Bronchial epithelial cell (primary cell): ENCODE measurements at regions not wholly inside any gene's neighbourhood (a gene's known extent, or its start where the extent isn't known, plus 50 kb on each side); places are given as distances from the start of the nearest gene placed in this dataset.

ENCODE experiments used
- DNase-seq: peaks from one replicate; pipeline ENCODE4 v3.0.0-alpha.2; 2010; ENCODE audit warnings: low read depth
- FAIRE-seq: peaks from 2 replicates; lab custom pipeline; 2011; peaks lifted over from hg19 to GRCh38; lab: Jason Lieb, UNC
- H3K27me3 ChIP-seq: 2 replicates; pipeline ENCODE4 v1.5.1; 2011; ENCODE audit warnings: low read length; ENCODE audit not compliant: control insufficient read depth, insufficient read depth
- H3K36me3 ChIP-seq: 2 replicates; pipeline ENCODE4 v1.5.1; 2011; ENCODE audit warnings: low read length; ENCODE audit not compliant: control insufficient read depth, insufficient read depth
- H3K4me3 ChIP-seq: 2 replicates; pipeline ENCODE4 v1.5.1; 2011; ENCODE audit warnings: mild to moderate bottlenecking, low read depth, low read length, control low read depth
- TF ChIP-seq, protein P1 (sequence below): IDR thresholded peaks from 2 replicates; pipeline ENCODE4 v1.5.1; 2011; ENCODE audit warnings: mild to moderate bottlenecking, moderate library complexity, low read length, control low read depth, inconsistent platforms; ENCODE audit not compliant: insufficient read depth, severe bottlenecking

DNA sequence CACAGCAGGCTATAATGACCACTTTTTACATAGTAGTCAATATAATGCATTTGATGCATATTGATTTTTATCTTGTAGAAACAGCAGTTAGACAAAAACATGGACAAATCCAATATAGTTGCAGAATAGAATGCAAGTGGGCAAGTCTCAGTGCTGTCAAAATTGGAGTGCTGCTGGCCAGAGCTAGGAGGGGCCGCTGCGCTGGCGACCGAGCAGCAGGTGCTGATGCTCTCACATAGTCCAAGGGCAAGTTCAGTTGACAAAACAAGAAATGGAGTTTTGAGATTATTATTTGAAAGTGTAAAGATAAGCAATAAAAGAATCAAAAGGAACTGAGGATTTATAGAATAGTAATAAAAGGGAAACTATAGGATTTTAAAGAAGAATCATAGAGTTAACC, 60.6 kb upstream of the CDK20 start:
- Histone ChIP-seq H3K27me3 (no peaks in the 10 kb centered on the region), H3K4me3 (no peak overlapping the region), H3K36me3 (no peaks in the 10 kb centered on the region)
- FAIRE-seq (no peak), DNase-seq (no peak)
- TF ChIP-seq, protein P1, sequence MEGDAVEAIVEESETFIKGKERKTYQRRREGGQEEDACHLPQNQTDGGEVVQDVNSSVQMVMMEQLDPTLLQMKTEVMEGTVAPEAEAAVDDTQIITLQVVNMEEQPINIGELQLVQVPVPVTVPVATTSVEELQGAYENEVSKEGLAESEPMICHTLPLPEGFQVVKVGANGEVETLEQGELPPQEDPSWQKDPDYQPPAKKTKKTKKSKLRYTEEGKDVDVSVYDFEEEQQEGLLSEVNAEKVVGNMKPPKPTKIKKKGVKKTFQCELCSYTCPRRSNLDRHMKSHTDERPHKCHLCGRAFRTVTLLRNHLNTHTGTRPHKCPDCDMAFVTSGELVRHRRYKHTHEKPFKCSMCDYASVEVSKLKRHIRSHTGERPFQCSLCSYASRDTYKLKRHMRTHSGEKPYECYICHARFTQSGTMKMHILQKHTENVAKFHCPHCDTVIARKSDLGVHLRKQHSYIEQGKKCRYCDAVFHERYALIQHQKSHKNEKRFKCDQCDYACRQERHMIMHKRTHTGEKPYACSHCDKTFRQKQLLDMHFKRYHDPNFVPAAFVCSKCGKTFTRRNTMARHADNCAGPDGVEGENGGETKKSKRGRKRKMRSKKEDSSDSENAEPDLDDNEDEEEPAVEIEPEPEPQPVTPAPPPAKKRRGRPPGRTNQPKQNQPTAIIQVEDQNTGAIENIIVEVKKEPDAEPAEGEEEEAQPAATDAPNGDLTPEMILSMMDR: no peak

DNA sequence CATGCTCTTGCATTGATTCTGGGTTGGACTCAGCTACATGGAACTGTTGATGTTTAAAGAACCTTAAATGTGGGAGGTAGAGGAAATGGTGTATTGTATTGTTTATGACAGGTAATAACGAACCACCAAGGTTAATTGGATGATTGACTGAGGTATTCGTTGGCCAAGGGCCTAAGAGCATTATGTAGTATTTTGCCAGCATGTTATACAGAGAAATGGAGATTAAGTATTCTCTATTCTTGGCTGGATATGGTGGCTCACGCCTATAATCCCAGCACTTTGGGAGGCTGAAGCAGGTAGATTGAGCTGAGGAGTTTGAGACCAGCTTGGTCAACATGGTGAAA, 59.0 kb upstream of the CDK20 start:
- Histone ChIP-seq H3K27me3 (no peaks in the 10 kb centered on the region), H3K4me3 (no peak overlapping the region), H3K36me3 (no peaks in the 10 kb centered on the region)
- TF ChIP-seq, protein P1: no peak
- no peak for FAIRE-seq
- no peak for DNase-seq

DNA sequence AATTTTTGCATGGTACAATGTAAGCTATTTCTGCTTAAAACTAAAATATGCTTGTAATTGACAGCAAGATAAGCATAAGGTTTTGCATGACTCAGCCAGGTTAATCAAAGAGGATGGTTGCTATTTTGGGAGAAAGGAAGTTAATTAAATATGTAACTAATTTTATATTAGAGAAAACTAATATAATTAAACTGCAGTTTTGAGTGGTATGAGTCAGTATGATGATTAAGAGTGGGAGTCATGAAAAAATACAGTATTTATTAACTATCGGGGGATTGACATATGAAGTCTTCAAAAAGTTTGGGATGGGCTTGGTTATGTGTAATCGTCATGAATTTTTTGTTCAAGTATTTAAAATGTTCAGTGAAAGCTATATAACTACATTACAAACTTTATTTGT, 54.0 kb upstream of the CDK20 start:
- DNase-seq (no peak), FAIRE-seq (no peak)
- H3K27me3 ChIP-seq: no peaks in the 10 kb centered on the region
- no peak overlapping the region for H3K4me3 ChIP-seq
- TF ChIP-seq, protein P1: no peak
- no peaks in the 10 kb centered on the region for H3K36me3 ChIP-seq

DNA sequence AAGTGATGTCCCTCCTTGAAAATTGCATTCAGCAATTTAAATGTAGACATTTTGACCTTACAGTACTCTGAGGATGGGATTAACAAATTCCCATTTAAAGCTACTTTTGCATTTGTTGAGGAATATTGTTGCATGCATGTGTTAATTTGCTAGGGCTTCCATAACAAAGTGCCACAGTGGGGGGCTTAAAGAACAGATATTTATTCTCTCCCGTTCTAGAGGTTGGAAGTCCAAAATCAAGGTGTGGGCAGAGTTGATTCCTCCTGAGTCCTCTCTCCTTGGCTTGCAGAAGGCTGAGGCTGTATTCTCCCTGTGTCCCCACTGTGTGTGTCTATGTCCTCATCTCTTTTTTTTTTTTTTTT, 51.8 kb upstream of the CDK20 start:
- H3K27me3 ChIP-seq: no peaks in the 10 kb centered on the region
- H3K4me3 ChIP-seq: no peak overlapping the region
- no peaks in the 10 kb centered on the region for H3K36me3 ChIP-seq
- TF ChIP-seq, protein P1: no peak
- DNase-seq: no peak
- FAIRE-seq: no peak

DNA sequence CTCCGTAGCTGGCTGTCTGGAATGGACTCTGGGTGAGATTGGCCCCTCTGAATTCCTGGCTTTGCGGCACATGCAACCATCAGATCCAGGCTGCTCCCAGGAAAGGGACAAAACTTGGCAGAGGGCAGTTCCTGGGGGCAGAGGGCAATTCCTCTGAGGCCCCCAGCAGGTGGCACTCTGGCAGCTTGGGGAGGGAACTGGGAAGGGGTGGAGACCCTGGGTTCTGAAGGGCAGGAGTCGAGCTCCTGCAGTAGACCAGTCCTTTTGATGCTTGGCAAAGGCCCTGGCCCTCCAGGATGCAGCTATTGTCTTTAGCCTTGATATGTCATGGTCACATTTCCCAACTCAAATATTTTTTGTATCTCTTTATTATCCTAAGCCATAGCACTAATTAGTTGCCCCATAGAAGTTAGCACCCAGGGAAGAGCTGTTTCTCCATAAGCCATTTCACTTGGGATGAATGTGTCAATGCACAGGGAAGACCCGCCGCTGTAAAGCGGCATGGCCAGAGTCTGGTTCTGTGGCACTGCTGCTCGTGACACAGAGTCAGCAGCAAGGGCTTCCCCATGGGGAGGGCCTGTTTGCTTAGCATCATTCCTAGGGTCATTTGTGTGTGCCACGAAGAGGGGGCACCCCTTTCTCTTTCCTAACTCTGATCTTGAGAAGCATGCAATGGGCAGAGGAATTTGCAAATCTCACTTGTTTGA, 51.2 kb upstream of the CDK20 start:
- TF ChIP-seq, protein P1: no peak
- H3K36me3 ChIP-seq: no peaks in the 10 kb centered on the region
- no peaks in the 10 kb centered on the region for H3K27me3 ChIP-seq
- DNase-seq (no peak), FAIRE-seq (no peak)
- H3K4me3 ChIP-seq: no peak overlapping the region

DNA sequence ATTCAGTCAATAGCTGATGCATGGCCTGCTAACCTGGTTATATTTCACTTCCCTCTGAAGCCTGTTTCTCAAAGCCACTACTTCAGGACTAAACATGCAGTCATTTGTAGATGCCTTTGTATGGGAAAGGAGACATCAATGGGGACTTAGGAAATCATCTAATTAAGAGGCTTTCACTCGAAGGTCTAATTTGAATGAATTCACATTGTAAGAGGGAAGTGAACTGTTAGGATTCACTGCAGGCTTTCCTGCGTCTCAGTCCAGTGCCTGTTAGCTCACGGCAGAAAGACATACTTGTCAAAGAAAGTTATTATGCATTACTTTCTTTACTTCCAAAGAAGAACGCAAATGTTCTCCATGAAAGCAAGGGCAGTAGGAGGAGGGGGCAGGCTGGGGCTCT, 50.6 kb upstream of the CDK20 start:
- Histone ChIP-seq H3K27me3 (no peaks in the 10 kb centered on the region), H3K36me3 (no peaks in the 10 kb centered on the region), H3K4me3 (no peak overlapping the region)
- FAIRE-seq (no peak), DNase-seq (no peak)
- TF ChIP-seq, protein P1: no peak
